Thyroid gland (tissue), 4 donors: ENCODE measurements at regions not wholly inside any gene's neighbourhood (a gene's known extent, or its start where the extent isn't known, plus 50 kb on each side); places are given as distances from the start of the nearest gene placed in this dataset.

Experiments
- DNase-seq, 2 donors: peaks; one replicate each; pipeline ENCODE4 v3.0.0-alpha.2; 2019
- H3K27ac ChIP-seq, 3 donors: fragments of 200-600 bp; sonication (generic); 1 replicate in 2 of 3; 2 replicates in 1 of 3; pipeline ENCODE4 v1.5.1; 2016 to 2019; ENCODE audit warnings: mild to moderate bottlenecking in 1 of 3, moderate library complexity in 1 of 3
- H3K27me3 ChIP-seq: fragments of 200-600 bp; sonication (generic); one replicate; pipeline ENCODE4 v1.5.1; 2019
- H3K36me3 ChIP-seq, 2 donors: fragments of 200-600 bp; sonication (generic); one replicate each; pipeline ENCODE4 v1.5.1; 2016 to 2019
- H3K4me1 ChIP-seq, 2 donors: fragments of 200-600 bp; sonication (generic); one replicate each; pipeline ENCODE4 v1.5.1; 2017 to 2019
- H3K4me3 ChIP-seq, 3 donors: fragments of 200-600 bp; sonication (generic); replicated peaks in 1 of 3; 1 replicate in 2 of 3; 2 replicates in 1 of 3; pipeline ENCODE4 v1.5.1; 2016; ENCODE audit warnings: mild to moderate bottlenecking in 1 of 3
- H3K9me3 ChIP-seq: fragments of 200-600 bp; sonication (generic); one replicate; pipeline ENCODE4 v1.5.1; 2017
- CTCF ChIP-seq, 6 experiments: fragments of 200-600 bp in 3 of 6; fragments of 450-650 bp in 3 of 6; sonication (generic) in 3 of 6; IDR thresholded peaks; one replicate each; pipeline ENCODE4 v1.5.1; 2016 to 2019; ENCODE audit warnings: antibody characterized with exemption in 6 of 6, mild to moderate bottlenecking in 2 of 6, inconsistent platforms in 1 of 6, moderate library complexity in 1 of 6
- POLR2A ChIP-seq, 2 donors: fragments of 450-650 bp; IDR thresholded peaks; one replicate each; pipeline ENCODE4 v1.6.1; 2017; ENCODE audit warnings: antibody characterized with exemption in 2 of 2, mild to moderate bottlenecking in 2 of 2, moderate library complexity in 1 of 2
- WGBS, 2 donors: methylation state at CpG; one replicate each; pipeline ENCODE4 v1.1.5; 2017; 5-methylcytosine and 5-hydroxymethylcytosine counted together
- intact Hi-C: fragments of 100-400 bp; cut with DNase I; formaldehyde crosslinking; loops from one replicate; pipeline ENCODE4 v1.15.1; 2023

- no peaks in the 10 kb centered on the region for H3K36me3 ChIP-seq
- TF ChIP-seq POLR2A (IDR thresholded peaks at IDR 0.05) (no peak), CTCF (IDR thresholded peaks at IDR 0.05) (no peak)
- H3K4me1 ChIP-seq, result no peaks in the 10 kb centered on the region
- H3K27me3 ChIP-seq, result no peaks in the 10 kb centered on the region
- H3K9me3 ChIP-seq, result no peaks in the 10 kb centered on the region
- H3K27ac ChIP-seq, result no peak overlapping the region
- WGBS, 2 donors, result 72 to 80% methylated on average over 8 of the region's 8 CpGs
- H3K4me3 ChIP-seq, result no peak overlapping the region
- intact Hi-C loops, result no loop called here
- DNase-seq, result no peak
Observed at GRCh38 chr17:71759422-71760060, 361.3 kb upstream of the SOX9 start.

GRCh38 chr17:71760062-71760720 is 360.6 kb upstream of the SOX9 start:
- no peak overlapping the region for H3K27ac ChIP-seq
- no peak overlapping the region for H3K4me3 ChIP-seq
- no peak for TF ChIP-seq POLR2A (IDR thresholded peaks at IDR 0.05)
- no peak for TF ChIP-seq CTCF (IDR thresholded peaks at IDR 0.05)
- no peak for DNase-seq
- H3K4me1 ChIP-seq, result peaks cover 0 to 1% of the 10 kb centered on the region in 2 donors
- H3K36me3 ChIP-seq, result no peaks in the 10 kb centered on the region
- no peaks in the 10 kb centered on the region for H3K9me3 ChIP-seq
- intact Hi-C loops, result no loop called here
- WGBS, 2 donors, result 74 to 81% methylated on average over 6 of the region's 6 CpGs
- H3K27me3 ChIP-seq, result no peaks in the 10 kb centered on the region

GRCh38 chr17:71762526-71762925 is 358.3 kb upstream of the SOX9 start:
- Histone ChIP-seq H3K36me3 (no peaks in the 10 kb centered on the region), H3K27ac (no peak overlapping the region), H3K27me3 (no peaks in the 10 kb centered on the region), H3K4me1 (peaks cover 0 to 5% of the 10 kb centered on the region in 2 donors), H3K9me3 (no peaks in the 10 kb centered on the region), H3K4me3 (no peak overlapping the region)
- DNase-seq, result no peak
- TF ChIP-seq CTCF (IDR thresholded peaks at IDR 0.05) (no peak), POLR2A (IDR thresholded peaks at IDR 0.05) (no peak)
- intact Hi-C loops, result no loop called here
- 79 to 88% methylated on average over 3 of the region's 3 CpGs for WGBS, 2 donors

GRCh38 chr17:71764505-71764904 is 356.3 kb upstream of the SOX9 start:
- peak in 1 of 2 donors; percentile 6 for DNase-seq
- Histone ChIP-seq H3K27ac (no peak overlapping the region), H3K36me3 (no peaks in the 10 kb centered on the region), H3K4me1 (peaks cover 0 to 5% of the 10 kb centered on the region in 2 donors), H3K27me3 (no peaks in the 10 kb centered on the region), H3K9me3 (no peaks in the 10 kb centered on the region), H3K4me3 (no peak overlapping the region)
- TF ChIP-seq POLR2A (IDR thresholded peaks at IDR 0.05) (no peak), CTCF (IDR thresholded peaks at IDR 0.05) (peak in 1 of 6 experiments; percentile 12)
- intact Hi-C loops, result no loop called here
- WGBS, 2 donors, result 54 to 66% methylated on average over 3 of the region's 3 CpGs

- no peaks in the 10 kb centered on the region for H3K9me3 ChIP-seq
- peaks cover 0 to 5% of the 10 kb centered on the region in 2 donors for H3K4me1 ChIP-seq
- H3K27me3 ChIP-seq, result no peaks in the 10 kb centered on the region
- DNase-seq, result peak; percentile 64 to 73
- intact Hi-C loops, result no loop called here
- no peak overlapping the region for H3K27ac ChIP-seq
- TF ChIP-seq POLR2A (IDR thresholded peaks at IDR 0.05), result no peak
- TF ChIP-seq CTCF (IDR thresholded peaks at IDR 0.05), result no peak
- 29 to 34% methylated on average over 2 of the region's 2 CpGs for WGBS, 2 donors
- H3K4me3 ChIP-seq, result no peak overlapping the region
- no peaks in the 10 kb centered on the region for H3K36me3 ChIP-seq
Observed at GRCh38 chr17:71765437-71765836, 355.4 kb upstream of the SOX9 start.
